GM19324 (cell line): ENCODE measurements at regions not wholly inside any gene's neighbourhood (a gene's known extent, or its start where the extent isn't known, plus 50 kb on each side); places are given as distances from the start of the nearest gene placed in this dataset.
"Not testable (repeated sequence)": the region's sequence is repeated elsewhere in the genome, so short reads cannot be mapped to it uniquely, and the experiment has no call there.

ENCODE experiments used
- ATAC-seq: cut with Tn5 transposase; IDR thresholded peaks from one replicate; pipeline ENCODE4 v1.9.1; 2021; ENCODE audit warnings: mild to moderate bottlenecking, moderate library complexity; ENCODE audit not compliant: unreplicated experiment, low FRiP score

- ATAC-seq, result no peak
Measured at GRCh38 chr14:59130462-59130861, 58.0 kb upstream of the DAAM1 start.

GRCh38 chr14:59131938-59132795, 56.3 kb upstream of the DAAM1 start:
- no peak for ATAC-seq

GRCh38 chr14:59132796-59133494, 55.5 kb upstream of the DAAM1 start:
- ATAC-seq, result no peak

GRCh38 chr14:59133709-59134108, 54.8 kb upstream of the DAAM1 start:
- no peak for ATAC-seq

- no peak for ATAC-seq
Measured at GRCh38 chr14:59134307-59134706, 54.2 kb upstream of the DAAM1 start.

- no peak for ATAC-seq
Measured at GRCh38 chr14:59137256-59137655, 51.2 kb upstream of the DAAM1 start.

GRCh38 chr14:59138576-59138975, 49.9 kb upstream of the DAAM1 start:
- ATAC-seq, result not testable (repeated sequence)
